ENCODE measurements at regions not wholly inside any gene's neighbourhood (a gene's known extent, or its start where the extent isn't known, plus 50 kb on each side); places are given as distances from the start of the nearest gene placed in this dataset.

GRCh38 chr16:51225878-51226277 is 74.8 kb upstream of the SALL1 start:
- no peak for TF ChIP-seq CTCF (IDR thresholded peaks at IDR 0.05; ENCODE audit: poor library complexity)
- TF ChIP-seq EZH2phosphoT487 (IDR thresholded peaks at IDR 0.05; ENCODE audit: low read depth, severe bottlenecking, unreplicated experiment) = no peak
